ENCODE measurements at regions not wholly inside any gene's neighbourhood (a gene's known extent, or its start where the extent isn't known, plus 50 kb on each side); places are given as distances from the start of the nearest gene placed in this dataset.

DNA sequence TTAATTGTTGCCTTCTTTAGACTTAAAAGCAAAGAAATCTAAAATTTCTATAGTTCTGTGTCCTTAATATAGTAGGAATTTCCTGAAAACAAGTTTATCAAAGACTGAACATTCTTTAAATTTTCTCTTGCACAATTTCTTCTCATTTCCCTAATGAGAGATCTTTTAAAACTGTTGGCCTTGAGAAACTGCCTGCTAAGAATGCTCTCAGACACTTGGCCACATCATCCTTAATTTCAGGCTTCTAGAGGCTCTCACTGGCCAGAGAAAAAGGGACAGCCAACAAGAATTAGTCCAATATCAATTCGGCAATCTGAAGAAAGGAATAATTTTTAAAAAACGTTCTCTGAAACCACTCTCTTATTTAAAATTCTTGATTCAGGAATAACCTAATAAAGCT lies 167.0 kb upstream of the CREB1 start:
- TF ChIP-seq, protein P1, sequence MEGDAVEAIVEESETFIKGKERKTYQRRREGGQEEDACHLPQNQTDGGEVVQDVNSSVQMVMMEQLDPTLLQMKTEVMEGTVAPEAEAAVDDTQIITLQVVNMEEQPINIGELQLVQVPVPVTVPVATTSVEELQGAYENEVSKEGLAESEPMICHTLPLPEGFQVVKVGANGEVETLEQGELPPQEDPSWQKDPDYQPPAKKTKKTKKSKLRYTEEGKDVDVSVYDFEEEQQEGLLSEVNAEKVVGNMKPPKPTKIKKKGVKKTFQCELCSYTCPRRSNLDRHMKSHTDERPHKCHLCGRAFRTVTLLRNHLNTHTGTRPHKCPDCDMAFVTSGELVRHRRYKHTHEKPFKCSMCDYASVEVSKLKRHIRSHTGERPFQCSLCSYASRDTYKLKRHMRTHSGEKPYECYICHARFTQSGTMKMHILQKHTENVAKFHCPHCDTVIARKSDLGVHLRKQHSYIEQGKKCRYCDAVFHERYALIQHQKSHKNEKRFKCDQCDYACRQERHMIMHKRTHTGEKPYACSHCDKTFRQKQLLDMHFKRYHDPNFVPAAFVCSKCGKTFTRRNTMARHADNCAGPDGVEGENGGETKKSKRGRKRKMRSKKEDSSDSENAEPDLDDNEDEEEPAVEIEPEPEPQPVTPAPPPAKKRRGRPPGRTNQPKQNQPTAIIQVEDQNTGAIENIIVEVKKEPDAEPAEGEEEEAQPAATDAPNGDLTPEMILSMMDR (IDR thresholded peaks at IDR 0.05) = no peak
- TF ChIP-seq EP300 (IDR thresholded peaks at IDR 0.05) = no peak

Measured in ovary (tissue), 3 donors.